ENCODE measurements at regions not wholly inside any gene's neighbourhood (a gene's known extent, or its start where the extent isn't known, plus 50 kb on each side); places are given as distances from the start of the nearest gene placed in this dataset.

DNA sequence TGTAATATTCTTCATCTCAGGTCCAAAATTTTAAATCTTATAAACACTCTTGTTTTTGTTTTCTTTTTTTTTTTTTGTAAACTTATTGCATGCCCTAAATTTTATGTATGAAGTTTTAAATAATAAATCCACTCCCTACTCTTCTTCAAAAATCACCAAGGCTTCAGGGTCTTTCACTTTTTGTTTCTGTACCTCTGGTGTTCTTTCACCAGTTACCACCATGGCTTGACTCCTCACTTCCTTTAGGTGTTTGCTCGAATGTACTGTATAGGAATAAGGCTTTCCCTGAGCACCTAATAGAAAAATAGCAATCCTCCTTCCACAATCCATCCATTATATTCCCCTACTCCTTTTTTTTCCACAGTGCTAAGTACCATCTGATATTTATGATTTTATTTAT is 962.8 kb upstream of the POT1 start:
- no peak for TF ChIP-seq CREB1 (IDR thresholded peaks at IDR 0.05; ENCODE audit: low read depth)
- TF ChIP-seq FOXM1 (IDR thresholded peaks at IDR 0.05; ENCODE audit: borderline replicate concordance, low read depth) = no peak

DNA sequence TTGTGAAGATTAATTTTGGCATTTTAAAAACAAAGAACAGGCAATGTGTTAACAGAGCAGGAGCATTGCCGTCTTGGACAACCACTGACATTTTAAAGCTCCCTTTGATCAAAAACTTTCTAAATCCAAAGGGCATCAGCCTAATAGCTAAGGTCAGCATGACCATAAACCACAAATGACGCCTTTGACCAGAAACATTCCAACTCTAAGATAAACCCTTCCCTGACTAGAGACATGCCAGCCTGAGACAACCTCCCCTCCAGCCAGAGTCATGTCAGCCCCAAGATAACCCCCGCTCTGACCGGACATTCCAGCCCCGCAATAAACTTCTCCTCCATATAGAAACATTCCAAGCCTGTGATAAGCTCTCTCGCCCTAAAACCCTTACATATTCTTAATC is 949.4 kb upstream of the POT1 start:
- no peak for TF ChIP-seq TEAD4 (IDR thresholded peaks at IDR 0.05)
- TF ChIP-seq TAF1 (IDR thresholded peaks at IDR 0.05; ENCODE audit: low read depth) = no peak
- no peak for TF ChIP-seq MAX (IDR thresholded peaks at IDR 0.05)
- TF ChIP-seq NFIC (IDR thresholded peaks at IDR 0.05) = no peak
- no peak for TF ChIP-seq USF1 (IDR thresholded peaks at IDR 0.05)
- TF ChIP-seq TCF12 (IDR thresholded peaks at IDR 0.05; ENCODE audit: low read depth) = no peak

DNA sequence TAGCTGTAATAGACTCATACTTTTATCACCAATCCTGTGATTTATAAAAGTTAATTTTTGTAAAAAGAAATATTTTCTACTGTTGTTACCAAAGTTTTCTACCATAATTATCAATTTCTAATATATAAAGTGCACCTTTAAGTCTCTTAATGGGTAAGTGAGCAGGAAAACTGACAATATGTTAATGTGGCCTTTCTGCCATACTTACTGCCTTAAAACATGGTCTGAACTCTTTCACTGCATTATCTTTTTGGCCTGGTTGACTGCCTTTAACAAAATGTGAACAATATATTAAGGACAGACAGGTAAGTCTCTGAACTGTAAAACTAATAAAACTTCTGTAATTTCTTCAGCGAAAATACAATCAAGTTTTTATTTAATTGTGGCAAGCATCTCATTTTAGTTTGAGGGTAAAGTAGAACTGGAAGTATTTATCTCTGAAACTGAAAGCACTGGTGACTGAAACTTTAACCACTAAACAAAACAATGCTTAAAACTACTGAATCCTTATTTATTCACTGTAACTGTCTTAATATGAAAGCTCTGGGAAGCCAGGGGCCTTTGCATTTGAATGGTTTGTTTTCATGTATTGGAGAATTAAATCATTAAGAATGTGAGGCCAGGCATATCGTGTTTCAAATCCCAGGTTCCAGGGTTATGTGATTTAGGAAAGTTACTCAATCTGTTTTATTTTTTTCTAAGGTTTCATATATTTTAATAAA is 948.8 kb upstream of the POT1 start:
- no peak for TF ChIP-seq TEAD4 (IDR thresholded peaks at IDR 0.05)
- no peak for TF ChIP-seq RAD21 (IDR thresholded peaks at IDR 0.05; ENCODE audit: low read depth)
- no peak for TF ChIP-seq EGR1 (IDR thresholded peaks at IDR 0.05)
- TF ChIP-seq TAF1 (IDR thresholded peaks at IDR 0.05; ENCODE audit: low read depth) = no peak
- no peak for TF ChIP-seq USF1 (IDR thresholded peaks at IDR 0.05)
- no peak for TF ChIP-seq FOXM1 (IDR thresholded peaks at IDR 0.05; ENCODE audit: borderline replicate concordance, low read depth)
- TF ChIP-seq YY1 (IDR thresholded peaks at IDR 0.05; ENCODE audit: low read depth) = no peak

- TF ChIP-seq RAD21 (IDR thresholded peaks at IDR 0.05; ENCODE audit: low read depth) (no peak), USF1 (IDR thresholded peaks at IDR 0.05) (no peak), TEAD4 (IDR thresholded peaks at IDR 0.05) (no peak), CREB1 (IDR thresholded peaks at IDR 0.05; ENCODE audit: low read depth) (no peak), TCF12 (IDR thresholded peaks at IDR 0.05; ENCODE audit: low read depth) (no peak), CEBPB (IDR thresholded peaks at IDR 0.05) (no peak), YY1 (IDR thresholded peaks at IDR 0.05; ENCODE audit: low read depth) (no peak), EP300 (IDR thresholded peaks at IDR 0.05; ENCODE audit: borderline replicate concordance) (no peak)
- TF ChIP-seq, protein P1, sequence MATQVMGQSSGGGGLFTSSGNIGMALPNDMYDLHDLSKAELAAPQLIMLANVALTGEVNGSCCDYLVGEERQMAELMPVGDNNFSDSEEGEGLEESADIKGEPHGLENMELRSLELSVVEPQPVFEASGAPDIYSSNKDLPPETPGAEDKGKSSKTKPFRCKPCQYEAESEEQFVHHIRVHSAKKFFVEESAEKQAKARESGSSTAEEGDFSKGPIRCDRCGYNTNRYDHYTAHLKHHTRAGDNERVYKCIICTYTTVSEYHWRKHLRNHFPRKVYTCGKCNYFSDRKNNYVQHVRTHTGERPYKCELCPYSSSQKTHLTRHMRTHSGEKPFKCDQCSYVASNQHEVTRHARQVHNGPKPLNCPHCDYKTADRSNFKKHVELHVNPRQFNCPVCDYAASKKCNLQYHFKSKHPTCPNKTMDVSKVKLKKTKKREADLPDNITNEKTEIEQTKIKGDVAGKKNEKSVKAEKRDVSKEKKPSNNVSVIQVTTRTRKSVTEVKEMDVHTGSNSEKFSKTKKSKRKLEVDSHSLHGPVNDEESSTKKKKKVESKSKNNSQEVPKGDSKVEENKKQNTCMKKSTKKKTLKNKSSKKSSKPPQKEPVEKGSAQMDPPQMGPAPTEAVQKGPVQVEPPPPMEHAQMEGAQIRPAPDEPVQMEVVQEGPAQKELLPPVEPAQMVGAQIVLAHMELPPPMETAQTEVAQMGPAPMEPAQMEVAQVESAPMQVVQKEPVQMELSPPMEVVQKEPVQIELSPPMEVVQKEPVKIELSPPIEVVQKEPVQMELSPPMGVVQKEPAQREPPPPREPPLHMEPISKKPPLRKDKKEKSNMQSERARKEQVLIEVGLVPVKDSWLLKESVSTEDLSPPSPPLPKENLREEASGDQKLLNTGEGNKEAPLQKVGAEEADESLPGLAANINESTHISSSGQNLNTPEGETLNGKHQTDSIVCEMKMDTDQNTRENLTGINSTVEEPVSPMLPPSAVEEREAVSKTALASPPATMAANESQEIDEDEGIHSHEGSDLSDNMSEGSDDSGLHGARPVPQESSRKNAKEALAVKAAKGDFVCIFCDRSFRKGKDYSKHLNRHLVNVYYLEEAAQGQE (IDR thresholded peaks at IDR 0.05; ENCODE audit: low read depth) = no peak
Measured at GRCh38 chr7:125877246-125877645, 947.6 kb upstream of the POT1 start.

DNA sequence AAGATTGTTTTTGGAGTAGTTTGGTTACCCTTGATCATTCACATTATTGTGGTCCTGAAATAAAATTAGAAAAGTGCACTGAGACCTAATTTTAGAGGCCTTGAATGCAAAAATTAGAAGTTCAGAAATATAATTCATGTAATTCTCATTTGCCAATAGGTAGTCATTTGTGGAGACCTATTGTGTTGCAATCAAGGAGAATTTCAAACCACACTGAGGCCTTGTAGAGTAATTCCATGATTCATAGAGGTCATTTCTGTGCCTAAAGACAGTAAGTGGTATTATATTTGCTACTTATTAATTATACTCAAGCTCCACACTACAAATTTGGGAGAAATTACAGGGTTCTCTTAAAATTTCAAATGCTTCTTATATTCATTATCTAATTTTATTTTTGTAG is 946.8 kb upstream of the POT1 start:
- TF ChIP-seq TCF12 (IDR thresholded peaks at IDR 0.05; ENCODE audit: low read depth) (no peak), CREB1 (IDR thresholded peaks at IDR 0.05; ENCODE audit: low read depth) (no peak), RAD21 (IDR thresholded peaks at IDR 0.05; ENCODE audit: low read depth) (no peak), TEAD4 (IDR thresholded peaks at IDR 0.05) (no peak), ZBTB7A (IDR thresholded peaks at IDR 0.05; ENCODE audit: low read depth) (no peak), EP300 (IDR thresholded peaks at IDR 0.05; ENCODE audit: borderline replicate concordance) (no peak), EGR1 (IDR thresholded peaks at IDR 0.05) (no peak), YY1 (IDR thresholded peaks at IDR 0.05; ENCODE audit: low read depth) (no peak), CEBPB (IDR thresholded peaks at IDR 0.05) (no peak), TAF1 (IDR thresholded peaks at IDR 0.05; ENCODE audit: low read depth) (no peak), NFIC (IDR thresholded peaks at IDR 0.05) (no peak), MAX (IDR thresholded peaks at IDR 0.05) (no peak), FOXM1 (IDR thresholded peaks at IDR 0.05; ENCODE audit: borderline replicate concordance, low read depth) (no peak), USF1 (IDR thresholded peaks at IDR 0.05) (no peak)
- TF ChIP-seq, protein P1 (IDR thresholded peaks at IDR 0.05; ENCODE audit: low read depth) = no peak

Measured in Ishikawa (cell line).